Natural killer cell (primary cell): ENCODE measurements at regions not wholly inside any gene's neighbourhood (a gene's known extent, or its start where the extent isn't known, plus 50 kb on each side); places are given as distances from the start of the nearest gene placed in this dataset.

Experiments used
- ATAC-seq, 3 donors: fragments of 150-1000 bp in 2 of 3; fragments of 200-7000 bp in 1 of 3; cut with Tn5 transposase; 1 replicate in 1 of 3; 2 replicates in 2 of 3; pipeline ENCODE4 v1.10.0; 2021; ENCODE audit warnings: mild to moderate bottlenecking in 2 of 3, moderate library complexity in 2 of 3
- DNase-seq, 2 donors: peaks; one replicate each; pipeline versions ENCODE4 v3.0.0 to v3.0.0-alpha.2; 2013 to 2021; ENCODE audit warnings: mixed read lengths in 1 of 2
- H3K27ac ChIP-seq: one replicate; pipeline ENCODE4 v1.5.1; 2013; ENCODE audit warnings: mild to moderate bottlenecking, low read length
- H3K27me3 ChIP-seq: one replicate; pipeline ENCODE4 v1.6.1; 2013; ENCODE audit warnings: low read length; ENCODE audit not compliant: control insufficient read depth, insufficient read depth
- H3K36me3 ChIP-seq: one replicate; pipeline ENCODE4 v1.6.1; 2013; ENCODE audit warnings: low read length; ENCODE audit not compliant: control insufficient read depth, insufficient read depth
- H3K4me1 ChIP-seq: one replicate; pipeline ENCODE4 v1.6.1; 2013; ENCODE audit warnings: low read length; ENCODE audit not compliant: control insufficient read depth, insufficient read depth
- H3K4me3 ChIP-seq: one replicate; pipeline ENCODE4 v1.5.1; 2013; ENCODE audit warnings: low read length
- H3K9me3 ChIP-seq: one replicate; pipeline ENCODE4 v1.6.1; 2013; ENCODE audit warnings: low read length; ENCODE audit not compliant: control insufficient read depth, insufficient read depth
- H3K27ac Mint-ChIP-seq, 2 donors: one replicate each; pipeline ENCODE4 v1.8.0; 2022; ENCODE audit warnings: mild to moderate bottlenecking in 2 of 2, mixed read lengths in 2 of 2, moderate library complexity in 1 of 2
- H3K27me3 Mint-ChIP-seq, 2 donors: one replicate each; pipeline ENCODE4 v1.8.0; 2022; ENCODE audit warnings: low read depth in 2 of 2, mixed read lengths in 2 of 2
- H3K36me3 Mint-ChIP-seq: one replicate; pipeline ENCODE4 v1.8.0; 2022; ENCODE audit warnings: mixed read lengths
- H3K4me1 Mint-ChIP-seq, 2 donors: one replicate each; pipeline ENCODE4 v1.8.0; 2022; ENCODE audit warnings: mixed read lengths in 2 of 2
- H3K4me3 Mint-ChIP-seq: one replicate; pipeline ENCODE4 v1.8.0; 2022; ENCODE audit warnings: mild to moderate bottlenecking, moderate library complexity, mixed read lengths
- H3K9me3 Mint-ChIP-seq, 2 donors: one replicate each; pipeline ENCODE4 v1.8.0; 2022; ENCODE audit warnings: mixed read lengths in 2 of 2
- WGBS: methylation state at CpG from one replicate; pipeline ENCODE4 v1.1.7; 2013; ENCODE audit warnings: missing lambda C conversion rate; ENCODE audit not compliant: insufficient coverage; 5-methylcytosine and 5-hydroxymethylcytosine counted together
- intact Hi-C: fragments of 100-400 bp; cut with micrococcal nuclease; formaldehyde crosslinking; loops from one replicate; pipeline ENCODE4 v1.14.2; 2022
- TF ChIP-seq, protein P1 (sequence below): fragments of 200-600 bp; IDR thresholded peaks from one replicate; pipeline ENCODE4 v1.8.0; 2022; ENCODE audit warnings: antibody characterized with exemption

DNA sequence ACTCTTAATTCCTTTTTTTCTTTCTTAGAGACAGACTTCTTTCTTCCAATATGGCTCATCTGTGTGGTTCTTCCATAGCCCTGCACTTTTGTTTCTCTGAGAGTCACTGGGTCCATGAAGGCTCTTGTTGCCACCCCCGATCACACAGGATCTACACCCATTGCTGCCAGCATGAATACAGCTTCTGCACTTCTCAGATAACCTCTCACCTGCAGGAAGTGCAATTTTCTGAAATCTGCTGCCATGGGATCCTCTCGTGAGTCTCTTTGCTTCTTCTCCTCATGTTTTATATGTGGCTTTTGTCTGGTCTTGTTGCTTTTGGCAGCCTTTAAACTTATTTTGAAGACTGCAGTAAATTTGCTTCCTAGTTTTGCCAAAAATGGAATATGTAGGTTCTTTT is 171.2 kb downstream of the TMEM167A start:
- ATAC-seq, result no peak

DNA sequence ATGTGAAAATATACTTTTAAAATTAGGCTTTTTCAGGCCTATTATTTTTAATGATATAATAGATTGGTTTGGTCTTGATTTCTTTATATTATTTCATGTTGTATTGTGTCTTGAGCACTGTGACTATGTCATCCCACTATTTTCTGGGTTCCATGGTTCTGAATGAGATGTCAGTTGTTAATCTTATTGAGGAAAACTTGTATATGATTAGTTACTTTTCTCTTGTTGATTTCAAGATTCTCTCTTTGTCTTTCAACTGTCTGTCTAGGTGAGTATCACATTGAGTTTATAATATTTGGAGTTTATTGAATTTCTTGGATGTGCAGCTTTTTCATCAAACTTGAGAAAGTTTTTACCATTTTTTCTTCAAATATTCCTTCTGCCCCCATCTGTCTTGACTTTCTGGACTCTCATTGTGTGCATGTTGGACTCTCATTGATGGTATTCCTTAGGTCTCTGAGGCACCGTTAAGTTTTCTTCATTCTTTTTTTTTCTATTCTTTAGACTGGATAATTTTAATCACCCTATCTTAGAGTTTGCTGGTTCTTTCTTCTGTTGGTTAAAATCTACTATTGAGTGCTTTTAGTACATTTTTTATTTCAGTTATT is 175.8 kb downstream of the TMEM167A start:
- WGBS, result no CpG with 5 or more reads among the region's 1 CpG
- Mint-ChIP-seq H3K27me3 (no peaks in the 10 kb centered on the region), H3K27ac (no peak overlapping the region), H3K9me3 (peaks cover 2 to 8% of the 10 kb centered on the region in 2 donors), H3K4me1 (no peaks in the 10 kb centered on the region), H3K4me3 (no peak overlapping the region), H3K36me3 (no peaks in the 10 kb centered on the region)
- Histone ChIP-seq H3K9me3 (no peaks in the 10 kb centered on the region), H3K4me3 (no peak overlapping the region), H3K4me1 (no peaks in the 10 kb centered on the region), H3K27ac (no peak overlapping the region), H3K27me3 (no peaks in the 10 kb centered on the region), H3K36me3 (no peaks in the 10 kb centered on the region)
- TF ChIP-seq, protein P1, sequence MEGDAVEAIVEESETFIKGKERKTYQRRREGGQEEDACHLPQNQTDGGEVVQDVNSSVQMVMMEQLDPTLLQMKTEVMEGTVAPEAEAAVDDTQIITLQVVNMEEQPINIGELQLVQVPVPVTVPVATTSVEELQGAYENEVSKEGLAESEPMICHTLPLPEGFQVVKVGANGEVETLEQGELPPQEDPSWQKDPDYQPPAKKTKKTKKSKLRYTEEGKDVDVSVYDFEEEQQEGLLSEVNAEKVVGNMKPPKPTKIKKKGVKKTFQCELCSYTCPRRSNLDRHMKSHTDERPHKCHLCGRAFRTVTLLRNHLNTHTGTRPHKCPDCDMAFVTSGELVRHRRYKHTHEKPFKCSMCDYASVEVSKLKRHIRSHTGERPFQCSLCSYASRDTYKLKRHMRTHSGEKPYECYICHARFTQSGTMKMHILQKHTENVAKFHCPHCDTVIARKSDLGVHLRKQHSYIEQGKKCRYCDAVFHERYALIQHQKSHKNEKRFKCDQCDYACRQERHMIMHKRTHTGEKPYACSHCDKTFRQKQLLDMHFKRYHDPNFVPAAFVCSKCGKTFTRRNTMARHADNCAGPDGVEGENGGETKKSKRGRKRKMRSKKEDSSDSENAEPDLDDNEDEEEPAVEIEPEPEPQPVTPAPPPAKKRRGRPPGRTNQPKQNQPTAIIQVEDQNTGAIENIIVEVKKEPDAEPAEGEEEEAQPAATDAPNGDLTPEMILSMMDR, result no peak
- intact Hi-C loops, result no loop called here
- DNase-seq (no peak), ATAC-seq (no peak)

More for the DNA sequence above, 171.2 kb downstream of the TMEM167A start:
- no peak for DNase-seq
- no peaks in the 10 kb centered on the region for H3K36me3 ChIP-seq
- H3K4me3 ChIP-seq, result no peak overlapping the region
- H3K9me3 Mint-ChIP-seq, result peaks cover 0 to 5% of the 10 kb centered on the region in 2 donors
- H3K27ac ChIP-seq, result no peak overlapping the region
- WGBS, result 52% methylated on average over 2 of the region's 2 CpGs
- no peaks in the 10 kb centered on the region for H3K9me3 ChIP-seq
- H3K27me3 Mint-ChIP-seq, result no peaks in the 10 kb centered on the region
- TF ChIP-seq, protein P1, result no peak
- no peaks in the 10 kb centered on the region for H3K27me3 ChIP-seq
- no peaks in the 10 kb centered on the region for H3K36me3 Mint-ChIP-seq
- no peak overlapping the region for H3K27ac Mint-ChIP-seq
- H3K4me1 ChIP-seq, result no peaks in the 10 kb centered on the region
- no peak overlapping the region for H3K4me3 Mint-ChIP-seq
- intact Hi-C loops, result no loop called here
- no peaks in the 10 kb centered on the region for H3K4me1 Mint-ChIP-seq

DNA sequence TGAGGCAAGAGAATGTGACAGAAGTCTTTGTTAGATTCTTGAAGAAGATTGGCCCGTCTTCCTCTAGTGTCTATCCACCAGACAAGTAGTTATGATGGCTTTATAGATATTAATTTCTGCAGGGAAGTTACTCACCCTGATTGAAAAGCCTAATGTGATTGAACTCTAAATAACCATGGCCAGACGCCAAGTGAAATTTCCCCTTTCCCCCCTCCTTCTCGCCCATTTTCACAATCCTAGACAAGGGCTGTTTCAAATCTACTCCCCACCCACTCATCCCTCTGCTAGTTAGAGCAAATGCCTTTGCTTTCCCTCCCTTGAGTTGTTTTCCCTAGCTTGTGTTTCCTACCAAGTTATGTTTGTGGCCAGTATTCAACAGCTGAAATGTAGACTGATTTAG is 182.5 kb downstream of the TMEM167A start:
- Histone ChIP-seq H3K4me3 (no peak overlapping the region), H3K27ac (no peak overlapping the region), H3K4me1 (no peaks in the 10 kb centered on the region), H3K9me3 (no peaks in the 10 kb centered on the region), H3K36me3 (no peaks in the 10 kb centered on the region), H3K27me3 (no peaks in the 10 kb centered on the region)
- peaks cover 2 to 3% of the 10 kb centered on the region in 2 donors for H3K9me3 Mint-ChIP-seq
- ATAC-seq, result no peak
- no peak for DNase-seq
- TF ChIP-seq, protein P1, result no peak
- H3K4me3 Mint-ChIP-seq, result no peak overlapping the region
- no peak overlapping the region for H3K27ac Mint-ChIP-seq
- H3K27me3 Mint-ChIP-seq, result no peaks in the 10 kb centered on the region
- no peaks in the 10 kb centered on the region for H3K36me3 Mint-ChIP-seq
- H3K4me1 Mint-ChIP-seq, result no peaks in the 10 kb centered on the region
- WGBS, result 82% methylated on average over 3 of the region's 3 CpGs
- intact Hi-C loops, result no loop called here

DNA sequence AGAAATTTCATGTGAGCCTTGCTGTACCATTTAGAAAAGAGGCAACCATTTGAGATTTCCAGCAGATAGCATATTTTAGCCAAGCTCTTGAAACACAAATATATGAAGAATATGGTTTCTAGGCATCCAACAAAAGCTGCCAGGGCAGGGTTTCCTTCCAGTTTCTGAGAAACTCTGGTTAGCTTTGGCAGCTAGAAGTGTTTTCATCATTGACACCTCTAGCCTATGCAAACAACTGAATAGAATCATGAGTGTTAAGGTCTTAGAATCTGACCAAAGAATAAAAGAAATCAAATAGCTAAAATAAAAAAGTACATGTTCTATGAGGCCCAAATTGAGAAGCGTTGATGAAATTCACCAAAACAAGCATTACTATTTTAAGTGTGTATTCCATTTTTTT is 188.1 kb downstream of the TMEM167A start:
- Mint-ChIP-seq H3K27me3 (no peaks in the 10 kb centered on the region), H3K4me1 (no peaks in the 10 kb centered on the region), H3K27ac (no peak overlapping the region), H3K9me3 (peaks cover 0 to 3% of the 10 kb centered on the region in 2 donors), H3K36me3 (no peaks in the 10 kb centered on the region), H3K4me3 (no peak overlapping the region)
- TF ChIP-seq, protein P1, result no peak
- Histone ChIP-seq H3K4me1 (no peaks in the 10 kb centered on the region), H3K27me3 (no peaks in the 10 kb centered on the region), H3K27ac (no peak overlapping the region), H3K4me3 (no peak overlapping the region), H3K36me3 (no peaks in the 10 kb centered on the region), H3K9me3 (no peaks in the 10 kb centered on the region)
- WGBS, result 60% methylated on average over 1 of the region's 1 CpG
- intact Hi-C loops, result no loop called here
- DNase-seq (no peak), ATAC-seq (no peak)
